Colonic mucosa (tissue), 4 donors: ENCODE measurements at regions not wholly inside any gene's neighbourhood (a gene's known extent, or its start where the extent isn't known, plus 50 kb on each side); places are given as distances from the start of the nearest gene placed in this dataset.

ENCODE experiments used
- DNase-seq: peaks from one replicate; pipeline ENCODE4 v3.0.0-alpha.2; 2020
- H3K27ac ChIP-seq: fragments of 200-600 bp; one replicate; pipeline ENCODE4 v1.8.0; 2021
- H3K27me3 ChIP-seq: fragments of 200-600 bp; one replicate; pipeline ENCODE4 v1.8.0; 2021
- H3K36me3 ChIP-seq: fragments of 200-600 bp; one replicate; pipeline ENCODE4 v1.8.0; 2021
- H3K4me1 ChIP-seq: fragments of 200-600 bp; one replicate; pipeline ENCODE4 v1.8.0; 2021; ENCODE audit warnings: mild to moderate bottlenecking
- H3K4me3 ChIP-seq: fragments of 200-600 bp; one replicate; pipeline ENCODE4 v1.8.0; 2021
- H3K9ac ChIP-seq, 2 donors: one replicate each; pipeline ENCODE4 v1.7.0; 2013; ENCODE audit warnings: control low read depth in 2 of 2, low read depth in 2 of 2, low read length in 2 of 2
- H3K9me3 ChIP-seq: fragments of 200-600 bp; one replicate; pipeline ENCODE4 v1.8.0; 2021
- intact Hi-C: fragments of 100-400 bp; cut with DNase I; formaldehyde crosslinking; loops from one replicate; pipeline ENCODE4 v1.14.1; 2022
- TF ChIP-seq, protein P1 (sequence below): fragments of 200-600 bp; IDR thresholded peaks from one replicate; pipeline ENCODE4 v1.8.0; 2022; ENCODE audit warnings: antibody characterized with exemption, mild to moderate bottlenecking
- donor health status: healthy.
- donor health status: DM: no; HTN: no; CAD: no.
- donor health status: DM: no; HTN: no; CAD: no.

DNA sequence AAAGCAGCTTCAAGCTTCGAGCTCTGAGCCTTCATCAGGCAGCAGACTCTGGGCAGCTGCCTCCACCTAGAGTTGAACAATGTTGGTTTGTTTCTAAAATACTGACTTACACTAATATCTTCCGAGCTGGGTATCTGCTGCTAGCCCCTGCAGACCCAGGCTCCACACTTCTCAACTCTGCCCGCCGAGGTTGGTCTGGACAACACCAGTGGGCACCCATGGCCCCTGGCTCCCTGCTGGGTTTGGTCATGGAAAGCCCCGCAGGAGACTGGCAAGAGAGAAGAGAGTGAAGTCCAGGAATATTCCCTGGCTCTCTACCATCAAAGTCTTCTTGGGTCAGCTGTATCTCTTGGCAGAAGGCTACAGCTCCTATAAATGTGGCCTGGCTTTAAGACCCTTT lies 214.2 kb upstream of the TMEM132C start:
- Histone ChIP-seq H3K4me3 (no peak overlapping the region), H3K9me3 (no peaks in the 10 kb centered on the region), H3K27ac (no peak overlapping the region), H3K9ac (no peak overlapping the region), H3K36me3 (no peaks in the 10 kb centered on the region), H3K27me3 (no peaks in the 10 kb centered on the region), H3K4me1 (no peaks in the 10 kb centered on the region)
- intact Hi-C loops, result no loop called here
- no peak for DNase-seq
- TF ChIP-seq, protein P1, sequence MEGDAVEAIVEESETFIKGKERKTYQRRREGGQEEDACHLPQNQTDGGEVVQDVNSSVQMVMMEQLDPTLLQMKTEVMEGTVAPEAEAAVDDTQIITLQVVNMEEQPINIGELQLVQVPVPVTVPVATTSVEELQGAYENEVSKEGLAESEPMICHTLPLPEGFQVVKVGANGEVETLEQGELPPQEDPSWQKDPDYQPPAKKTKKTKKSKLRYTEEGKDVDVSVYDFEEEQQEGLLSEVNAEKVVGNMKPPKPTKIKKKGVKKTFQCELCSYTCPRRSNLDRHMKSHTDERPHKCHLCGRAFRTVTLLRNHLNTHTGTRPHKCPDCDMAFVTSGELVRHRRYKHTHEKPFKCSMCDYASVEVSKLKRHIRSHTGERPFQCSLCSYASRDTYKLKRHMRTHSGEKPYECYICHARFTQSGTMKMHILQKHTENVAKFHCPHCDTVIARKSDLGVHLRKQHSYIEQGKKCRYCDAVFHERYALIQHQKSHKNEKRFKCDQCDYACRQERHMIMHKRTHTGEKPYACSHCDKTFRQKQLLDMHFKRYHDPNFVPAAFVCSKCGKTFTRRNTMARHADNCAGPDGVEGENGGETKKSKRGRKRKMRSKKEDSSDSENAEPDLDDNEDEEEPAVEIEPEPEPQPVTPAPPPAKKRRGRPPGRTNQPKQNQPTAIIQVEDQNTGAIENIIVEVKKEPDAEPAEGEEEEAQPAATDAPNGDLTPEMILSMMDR, result no peak

DNA sequence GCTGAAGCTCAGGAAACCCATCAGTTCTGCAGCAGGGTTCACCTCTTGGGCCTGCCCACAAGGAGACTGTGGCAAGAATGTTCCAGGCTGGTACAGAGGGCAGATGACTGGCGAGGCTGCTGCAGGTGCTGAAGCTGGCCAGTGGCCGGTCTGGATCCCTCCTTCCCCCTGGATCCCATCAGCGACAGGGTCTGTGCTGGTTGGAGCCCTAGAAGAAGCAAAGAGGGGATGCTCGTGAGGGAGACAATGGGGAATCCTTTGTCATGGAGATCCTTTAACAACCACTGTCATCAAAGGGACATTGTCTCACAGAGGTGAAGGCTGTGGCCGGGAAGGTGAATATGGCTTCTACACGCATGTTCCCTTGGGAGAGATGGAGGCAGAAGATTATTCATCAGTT lies 211.4 kb upstream of the TMEM132C start:
- no peak for DNase-seq
- no peak overlapping the region for H3K27ac ChIP-seq
- H3K36me3 ChIP-seq, result no peaks in the 10 kb centered on the region
- H3K9me3 ChIP-seq, result no peaks in the 10 kb centered on the region
- intact Hi-C loops, result no loop called here
- H3K4me3 ChIP-seq, result no peak overlapping the region
- no peaks in the 10 kb centered on the region for H3K4me1 ChIP-seq
- H3K9ac ChIP-seq, result no peak overlapping the region
- H3K27me3 ChIP-seq, result no peaks in the 10 kb centered on the region
- TF ChIP-seq, protein P1, result no peak

DNA sequence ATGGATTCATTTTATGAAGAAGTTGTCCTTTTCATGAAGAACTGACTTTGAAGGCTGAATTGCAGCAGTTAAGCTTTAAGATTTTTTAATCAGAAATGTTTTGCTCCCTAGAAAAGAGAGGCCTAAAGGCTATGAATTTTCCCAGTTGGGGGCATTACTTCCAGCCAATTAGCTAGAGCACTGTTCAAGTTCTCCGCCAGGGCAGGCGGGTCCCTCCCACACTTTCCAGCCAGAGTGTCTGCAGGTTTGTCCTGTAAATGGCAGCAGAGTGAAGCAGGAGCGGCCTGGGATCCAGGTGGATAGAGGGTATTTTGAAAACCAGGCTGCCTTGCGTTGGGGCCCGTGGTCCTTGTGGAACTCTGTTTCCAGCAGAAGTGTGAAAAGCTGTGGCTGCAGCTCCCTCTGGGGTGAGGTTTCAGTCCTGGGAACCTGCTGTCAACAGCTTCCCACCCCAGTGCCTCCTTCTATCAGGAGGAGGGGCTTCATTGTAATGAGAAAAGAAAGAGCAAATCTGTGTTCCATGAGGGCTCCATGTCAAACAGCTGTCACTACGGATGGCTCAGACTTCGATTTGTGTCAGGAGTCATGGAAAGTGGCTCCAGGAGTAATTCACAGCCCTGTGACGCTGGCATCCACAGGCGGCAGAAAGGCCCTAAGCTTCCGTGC lies 210.7 kb upstream of the TMEM132C start:
- no peak for DNase-seq
- H3K4me1 ChIP-seq, result no peaks in the 10 kb centered on the region
- TF ChIP-seq, protein P1, result no peak
- no peak overlapping the region for H3K27ac ChIP-seq
- no peaks in the 10 kb centered on the region for H3K27me3 ChIP-seq
- no peaks in the 10 kb centered on the region for H3K36me3 ChIP-seq
- intact Hi-C loops, result no loop called here
- H3K9ac ChIP-seq, result no peak overlapping the region
- H3K4me3 ChIP-seq, result no peak overlapping the region
- H3K9me3 ChIP-seq, result no peaks in the 10 kb centered on the region

DNA sequence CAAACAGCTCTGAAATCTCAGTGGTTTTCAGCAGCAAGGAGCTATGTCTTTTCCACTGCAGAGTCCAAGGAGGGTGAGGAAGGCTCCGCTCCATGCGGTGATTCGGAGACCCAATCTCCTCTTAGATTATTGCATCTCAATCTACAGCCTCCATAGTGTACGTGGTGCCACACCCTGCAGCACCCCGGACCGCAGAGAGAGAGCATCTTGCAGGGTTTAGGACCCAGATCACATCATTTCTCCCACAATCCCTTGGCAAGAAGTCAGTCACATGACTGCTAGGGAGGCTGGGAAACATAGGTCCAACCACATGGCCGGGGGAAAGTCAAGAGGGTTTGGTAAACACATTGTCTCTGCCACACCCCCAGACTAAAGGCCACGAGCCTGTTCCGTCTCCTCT lies 209.4 kb upstream of the TMEM132C start:
- Histone ChIP-seq H3K36me3 (no peaks in the 10 kb centered on the region), H3K9ac (no peak overlapping the region), H3K9me3 (no peaks in the 10 kb centered on the region), H3K27ac (no peak overlapping the region), H3K4me1 (no peaks in the 10 kb centered on the region), H3K4me3 (no peak overlapping the region), H3K27me3 (no peaks in the 10 kb centered on the region)
- DNase-seq, result no peak
- intact Hi-C loops, result no loop called here
- TF ChIP-seq, protein P1, result no peak

DNA sequence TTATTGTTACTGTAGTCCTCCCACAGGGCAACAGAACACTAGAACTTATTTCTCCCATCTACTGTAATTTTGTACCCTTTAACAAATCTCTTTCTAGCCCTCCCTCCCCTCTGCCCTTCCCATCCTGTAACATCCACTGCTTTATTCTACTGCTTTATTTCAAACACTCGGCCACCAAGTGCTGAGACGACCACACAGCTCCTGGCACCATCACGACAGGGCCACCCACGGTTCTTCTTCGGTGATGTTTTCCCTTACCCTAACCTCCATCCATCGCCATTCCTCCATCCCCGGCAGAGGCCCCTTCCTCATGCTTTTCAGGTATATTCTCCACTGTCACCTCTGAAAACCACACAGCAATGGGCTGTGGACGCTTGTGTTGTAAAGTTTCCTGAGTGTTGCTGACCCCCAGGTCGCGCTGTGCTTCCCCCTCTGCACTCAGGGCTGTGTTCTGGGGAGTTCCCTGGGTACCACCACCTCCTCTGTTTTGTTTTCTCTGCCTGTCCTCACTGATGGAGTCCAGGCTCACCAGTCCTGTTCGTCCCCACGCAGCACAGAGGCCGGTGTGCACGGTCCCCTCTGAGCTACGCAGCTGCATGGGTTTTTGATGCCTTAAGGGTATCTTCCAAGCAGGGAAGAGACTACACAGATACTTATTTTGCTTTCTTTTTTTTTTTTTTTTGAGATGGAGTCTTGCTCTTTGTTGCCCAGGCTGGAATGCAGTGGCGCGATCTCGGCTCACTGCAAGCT lies 207.2 kb upstream of the TMEM132C start:
- no peaks in the 10 kb centered on the region for H3K4me1 ChIP-seq
- no peak overlapping the region for H3K4me3 ChIP-seq
- TF ChIP-seq, protein P1, result no peak
- H3K9ac ChIP-seq, result no peak overlapping the region
- H3K27ac ChIP-seq, result no peak overlapping the region
- no peaks in the 10 kb centered on the region for H3K27me3 ChIP-seq
- no peaks in the 10 kb centered on the region for H3K9me3 ChIP-seq
- H3K36me3 ChIP-seq, result no peaks in the 10 kb centered on the region
- intact Hi-C loops, result loop anchor here (10.0 kb wide), 1 partner anchor 385 kb away; no protein-coding TSS in a partner anchor
- no peak for DNase-seq
